DMS79 (cell line): ENCODE measurements at regions not wholly inside any gene's neighbourhood (a gene's known extent, or its start where the extent isn't known, plus 50 kb on each side); places are given as distances from the start of the nearest gene placed in this dataset.
"Not testable (repeated sequence)": the region's sequence is repeated elsewhere in the genome, so short reads cannot be mapped to it uniquely, and the experiment has no call there.

Experiments
- DNase-seq: peaks from one replicate; lab custom pipeline; 2025; lab: John Stamatoyannopoulos, UW

GRCh38 chr2:13413989-13414388 is 697.3 kb downstream of the TRIB2 start:
- no peak for DNase-seq

DNA sequence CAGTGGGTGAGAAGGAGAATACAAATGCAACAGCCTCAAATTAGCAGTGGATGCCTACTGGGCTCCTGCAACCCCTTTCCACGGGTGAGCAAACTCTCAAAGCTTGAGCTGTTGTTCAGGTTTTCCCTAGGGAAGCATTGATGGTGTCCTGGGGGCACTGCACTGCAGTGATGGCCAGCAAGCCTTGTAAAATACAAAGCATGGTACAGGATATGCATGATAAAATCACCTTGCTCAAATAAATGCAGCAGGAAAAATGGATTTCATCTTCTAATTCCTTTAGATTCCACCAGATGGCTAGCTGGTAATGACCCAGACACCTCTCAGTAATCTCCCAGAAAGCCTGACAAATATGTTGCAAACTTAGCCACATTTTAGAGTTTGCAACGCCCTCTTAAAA is 698.2 kb downstream of the TRIB2 start:
- no peak for DNase-seq

- no peak for DNase-seq
Measured at GRCh38 chr2:13433954-13434353, 717.2 kb downstream of the TRIB2 start.

DNA sequence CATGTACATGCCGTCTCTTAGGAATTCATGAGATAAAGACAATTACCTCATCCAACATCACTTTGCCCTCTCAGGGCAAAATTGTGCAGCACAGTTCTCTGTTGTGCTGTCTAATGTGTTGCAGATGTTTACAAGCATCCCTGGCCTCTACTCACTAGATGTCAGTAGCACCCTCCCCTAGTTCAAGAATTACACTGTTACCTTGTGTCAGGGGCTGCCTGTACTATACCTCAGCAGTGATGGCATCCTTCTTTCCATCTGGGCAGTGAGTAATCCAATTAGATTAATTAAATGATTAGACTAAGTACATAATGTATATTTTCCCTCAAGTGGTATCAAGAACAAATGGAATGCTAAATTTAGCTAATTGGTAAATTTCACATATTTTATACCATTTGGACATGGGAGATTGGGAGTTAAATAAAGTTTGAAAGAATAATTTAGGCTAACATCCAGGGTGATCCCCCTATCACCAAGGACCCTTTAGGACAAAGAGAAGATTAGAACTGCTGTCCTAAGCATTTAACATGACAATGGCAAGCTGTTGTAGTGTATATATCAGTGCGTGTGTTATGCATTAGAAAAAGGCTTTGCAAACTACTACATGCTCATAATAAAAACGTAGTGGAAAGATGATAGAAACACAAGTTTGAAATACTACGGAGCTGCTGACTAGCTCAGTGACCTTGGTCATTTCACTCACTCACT is 727.0 kb downstream of the TRIB2 start:
- DNase-seq: not testable (repeated sequence)

- no peak for DNase-seq
Measured at GRCh38 chr2:13462464-13462863, 745.7 kb downstream of the TRIB2 start.

DNA sequence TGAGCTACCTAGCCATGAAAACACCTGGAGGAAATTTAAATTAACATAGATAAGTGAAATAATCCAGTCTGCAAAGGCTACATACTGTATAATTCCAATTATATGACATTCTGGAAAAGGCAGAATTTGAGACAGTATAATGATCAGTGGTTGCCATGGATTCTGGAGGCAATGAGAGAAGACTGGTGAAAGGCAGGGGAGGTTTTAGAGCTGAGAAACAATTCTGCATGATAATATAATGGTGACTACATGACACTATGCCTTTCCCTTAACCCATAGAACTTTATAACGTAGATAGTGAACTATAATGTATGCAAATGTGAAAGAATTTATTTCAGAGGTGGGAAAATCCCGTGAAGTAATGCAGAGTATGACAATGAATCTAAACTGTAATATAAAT is 749.3 kb downstream of the TRIB2 start:
- DNase-seq: no peak

GRCh38 chr2:13474538-13474937 is 757.8 kb downstream of the TRIB2 start:
- DNase-seq: no peak

GRCh38 chr2:13480057-13480456 is 763.3 kb downstream of the TRIB2 start:
- no peak for DNase-seq

DNA sequence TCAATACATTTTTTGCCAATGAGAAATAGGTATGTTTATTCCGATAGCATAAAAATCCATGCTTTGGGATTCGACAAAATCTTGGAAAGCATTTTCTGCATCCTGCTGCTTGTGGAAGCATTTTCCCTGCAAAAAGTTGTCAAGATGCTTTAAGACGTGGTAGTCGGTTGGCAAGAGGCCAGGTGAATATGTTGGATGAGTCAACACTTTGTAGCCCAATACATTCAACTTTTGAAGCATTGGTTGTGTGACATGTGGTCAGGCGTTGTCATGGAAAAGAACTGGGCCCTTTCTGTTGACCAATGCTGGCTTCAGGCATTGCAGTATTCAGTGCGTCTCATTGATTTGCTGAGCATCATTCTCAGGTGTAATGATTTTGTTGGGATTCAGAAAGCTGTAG is 764.5 kb downstream of the TRIB2 start:
- no peak for DNase-seq

DNA sequence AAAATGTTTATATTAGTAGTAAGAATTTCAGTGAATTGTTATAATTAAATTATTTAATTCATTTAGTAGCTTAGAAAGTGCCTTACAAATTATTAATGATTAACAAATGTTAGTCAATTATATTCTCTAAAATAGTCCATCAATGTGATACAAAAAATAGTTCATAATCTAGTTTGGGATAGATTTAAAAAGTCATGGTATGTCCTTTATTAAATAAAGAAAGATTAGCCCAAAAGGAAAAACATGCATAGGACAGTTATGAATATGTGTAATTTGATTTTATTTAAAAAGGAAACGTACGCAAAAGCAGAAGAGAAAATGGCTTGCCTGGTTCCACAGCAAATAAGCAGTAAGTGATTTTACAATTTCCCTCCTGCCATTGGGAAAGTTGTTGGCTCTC is 768.5 kb downstream of the TRIB2 start:
- DNase-seq: no peak

- no peak for DNase-seq
Measured at GRCh38 chr2:13488965-13489364, 772.2 kb downstream of the TRIB2 start.

DNA sequence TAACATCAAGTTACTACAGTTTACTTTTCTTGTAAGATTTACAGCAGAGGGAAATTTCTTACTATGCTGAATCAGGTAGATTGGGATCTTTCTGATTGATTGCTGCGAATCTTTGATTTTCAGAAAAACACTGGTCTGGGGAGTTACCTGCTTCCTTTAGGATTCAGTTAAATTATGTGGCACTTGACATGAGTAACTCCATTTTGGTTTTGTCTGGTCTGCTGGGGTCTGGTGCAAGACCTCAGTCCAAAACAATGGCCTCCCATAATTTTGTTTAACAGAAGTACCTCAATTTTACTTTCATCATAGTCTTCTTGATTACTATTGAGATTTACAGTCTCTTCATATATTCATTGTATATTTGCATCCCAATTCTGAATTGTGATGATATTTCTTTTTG is 775.5 kb downstream of the TRIB2 start:
- DNase-seq: no peak

GRCh38 chr2:13495051-13495450 is 778.3 kb downstream of the TRIB2 start:
- DNase-seq: no peak

- DNase-seq: no peak
Measured at GRCh38 chr2:13504808-13505207, 788.1 kb downstream of the TRIB2 start.

GRCh38 chr2:13508671-13509070 is 791.9 kb downstream of the TRIB2 start:
- DNase-seq: no peak

DNA sequence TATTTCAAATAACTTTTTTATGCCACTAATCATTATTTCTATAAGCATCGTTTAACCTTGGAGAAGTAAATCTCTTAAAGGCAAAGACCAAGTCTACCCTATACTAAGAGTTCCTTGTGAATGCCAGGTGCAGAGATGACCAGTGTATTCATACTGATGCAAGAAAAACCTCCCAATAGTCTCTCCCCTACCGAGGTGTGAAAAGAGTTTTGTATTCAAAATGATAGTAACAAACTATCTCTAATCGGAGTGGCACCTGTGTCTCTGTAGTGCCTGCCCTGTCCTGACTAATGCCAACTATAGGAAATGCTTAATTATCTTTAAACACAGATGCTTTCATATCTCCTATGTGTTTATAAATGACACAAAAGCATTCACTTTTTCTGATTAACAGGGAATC is 798.5 kb downstream of the TRIB2 start:
- DNase-seq: no peak

DNA sequence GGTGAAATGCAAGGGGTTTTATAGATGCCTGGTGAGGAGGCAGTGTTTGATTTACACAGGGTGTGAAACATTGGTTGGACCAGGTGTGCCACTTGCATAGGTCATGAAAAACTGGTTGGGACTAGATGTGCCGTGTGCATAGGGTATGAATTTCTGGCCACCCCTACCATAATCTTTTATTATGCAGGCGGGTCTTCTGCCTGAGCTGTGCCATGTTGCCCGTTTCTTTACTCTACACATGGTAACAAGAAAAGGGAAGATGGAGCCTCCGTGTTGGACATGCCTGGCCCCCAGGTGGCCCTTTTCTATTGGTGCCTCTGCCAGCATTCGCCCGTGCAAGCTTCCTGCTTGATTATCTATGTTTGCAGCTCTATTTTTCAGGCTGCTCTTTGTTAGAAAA is 805.4 kb downstream of the TRIB2 start:
- no peak for DNase-seq

DNA sequence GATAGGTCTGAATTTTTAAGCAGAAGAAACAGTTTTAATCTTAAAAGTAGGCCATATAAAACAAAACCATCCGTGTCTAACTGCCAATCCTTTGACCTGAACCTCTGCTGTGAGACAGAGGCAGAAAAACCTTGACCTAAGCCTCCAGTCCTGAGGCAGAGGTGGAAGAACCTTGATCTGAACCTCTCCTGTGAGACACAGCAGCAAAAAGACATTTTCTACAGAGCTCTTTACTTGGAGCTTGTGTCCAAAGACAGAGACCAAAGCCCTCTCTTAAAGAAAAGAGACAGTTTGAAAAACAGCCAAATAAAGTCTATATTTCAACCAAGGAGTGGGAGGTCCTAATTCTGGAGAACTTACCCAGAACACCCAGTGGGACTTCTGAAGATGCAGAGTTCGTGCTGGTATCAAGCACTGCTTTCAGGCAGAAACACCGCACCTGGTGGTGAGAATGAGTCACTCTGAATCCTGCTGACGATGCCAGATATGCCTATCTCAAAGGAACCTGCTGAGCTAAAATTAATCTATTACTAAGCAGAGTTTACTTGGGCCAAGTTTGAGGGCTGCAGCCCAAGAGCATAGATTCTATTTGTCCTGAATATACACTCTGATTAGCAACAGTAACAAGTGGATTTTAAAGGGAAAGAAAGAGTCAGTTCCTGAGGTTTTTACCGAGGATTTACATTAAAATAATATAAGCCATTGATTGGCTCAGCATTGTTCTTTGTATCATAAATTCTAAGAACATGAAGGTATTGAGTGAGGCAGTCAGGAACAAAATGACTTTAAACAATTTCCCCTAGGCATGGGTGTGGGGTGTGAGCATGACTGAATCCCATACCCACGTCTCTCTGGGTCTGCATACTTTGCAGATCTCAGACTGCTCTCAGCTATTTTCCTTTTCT is 806.4 kb downstream of the TRIB2 start:
- no peak for DNase-seq

- DNase-seq: no peak
Measured at GRCh38 chr2:13524492-13524891, 807.8 kb downstream of the TRIB2 start.

DNA sequence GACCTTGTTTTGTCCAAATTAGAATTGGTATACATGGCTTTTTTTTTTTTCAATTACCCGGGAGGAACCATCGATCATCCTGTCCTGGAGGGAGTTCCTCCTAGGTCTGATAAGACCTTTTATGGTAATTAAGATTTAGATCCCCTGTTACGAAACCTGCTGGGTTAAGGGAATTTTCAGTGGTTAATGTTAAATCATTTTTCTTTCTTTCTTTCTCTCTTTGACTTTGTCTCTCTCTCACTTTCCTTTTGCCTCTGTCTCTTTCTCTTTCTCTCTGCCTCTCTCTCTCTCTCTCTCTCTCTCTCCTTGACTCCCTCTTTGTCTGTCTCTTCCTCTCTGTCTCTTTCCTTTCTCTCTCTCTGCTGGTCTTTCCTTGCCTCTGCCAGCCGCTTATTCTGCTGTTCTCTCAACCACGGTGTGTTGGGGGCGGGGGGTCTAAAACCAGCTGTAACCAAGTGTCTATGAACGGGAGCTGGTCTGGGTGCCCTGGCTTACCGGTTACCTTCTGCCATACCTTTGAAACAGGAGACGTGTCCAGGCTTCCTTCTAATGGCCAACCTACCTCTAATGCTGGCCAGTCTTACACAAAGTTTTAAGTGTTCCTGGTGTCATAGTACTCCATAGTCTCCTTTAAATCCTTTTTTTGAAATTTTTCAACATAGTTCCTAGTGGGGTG is 815.1 kb downstream of the TRIB2 start:
- DNase-seq: not testable (repeated sequence)

GRCh38 chr2:13532781-13533523 is 816.2 kb downstream of the TRIB2 start:
- DNase-seq: not testable (repeated sequence)

DNA sequence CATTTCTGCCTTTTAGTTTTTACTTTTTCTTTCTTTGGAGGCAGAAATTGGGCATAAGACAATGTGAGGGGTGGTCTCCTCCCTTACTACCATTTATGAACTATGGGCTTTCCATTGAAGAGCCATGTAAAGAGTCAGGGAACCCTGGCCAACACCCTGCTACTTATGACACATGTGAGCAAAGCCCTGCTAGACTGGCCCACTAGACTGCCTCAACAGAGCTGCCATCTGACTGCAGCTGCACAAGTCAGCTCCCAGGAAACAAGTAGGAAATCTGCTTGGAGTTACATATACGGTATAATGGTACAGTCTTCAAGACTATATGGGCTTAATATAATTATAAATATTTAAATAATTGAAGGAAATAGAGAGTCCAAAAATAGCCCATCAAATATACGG is 816.8 kb downstream of the TRIB2 start:
- DNase-seq: no peak
